GM11168 (cell line): ENCODE measurements at regions not wholly inside any gene's neighbourhood (a gene's known extent, or its start where the extent isn't known, plus 50 kb on each side); places are given as distances from the start of the nearest gene placed in this dataset.

Source experiments
- in situ Hi-C: fragments of 300-500 bp; cut with MboI; formaldehyde crosslinking; loops from one replicate; pipeline ENCODE4 v1.12.0; 2022; ENCODE audit warnings: low sequenced_read_pairs; ENCODE audit not compliant: unreplicated experiment

DNA sequence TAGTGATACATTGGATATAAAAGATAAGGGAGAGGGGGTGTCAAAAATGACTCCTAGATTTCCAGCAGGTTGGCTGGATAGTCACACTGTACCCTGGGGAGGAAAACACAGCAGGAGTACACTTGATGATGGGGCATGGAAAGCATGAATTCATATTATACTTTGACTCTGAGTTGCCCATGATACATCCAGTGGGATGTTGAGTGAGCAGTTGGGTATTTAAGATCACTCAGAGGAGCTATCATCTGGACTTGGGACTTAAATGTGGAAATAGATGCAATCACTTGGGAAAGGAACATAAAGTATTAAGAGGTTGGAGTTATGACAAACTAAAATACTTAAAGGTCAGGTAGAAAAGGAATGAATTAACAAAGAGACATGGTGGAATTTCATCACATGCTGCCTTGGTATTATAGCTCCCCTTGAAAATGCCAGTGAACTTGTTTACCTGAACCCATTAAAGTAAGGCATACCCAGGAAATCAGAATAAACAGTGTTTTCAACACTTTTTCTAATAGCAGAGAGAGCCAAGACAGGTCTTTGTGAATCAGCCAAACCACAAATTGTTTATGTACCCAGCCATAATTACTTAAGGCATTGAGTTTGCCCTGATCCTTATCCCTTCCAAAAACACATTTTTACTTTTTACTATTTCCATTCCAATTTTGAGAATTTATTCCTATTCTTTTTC lies 49.9 kb upstream of the ABI3BP start:
- in situ Hi-C loops: no loop called here
